ENCODE measurements at regions not wholly inside any gene's neighbourhood (a gene's known extent, or its start where the extent isn't known, plus 50 kb on each side); places are given as distances from the start of the nearest gene placed in this dataset.

- TF ChIP-seq ZNF462 (CRISPR knock-in tag; IDR thresholded peaks at IDR 0.05) (no peak), CTCF (conservative IDR thresholded peaks at IDR 0.05; ENCODE audit: low read depth in 2 of 2) (no peak), ZNF114 (CRISPR knock-in tag; IDR thresholded peaks at IDR 0.05) (no peak), JUNB (IDR thresholded peaks at IDR 0.05; ENCODE audit: unreplicated experiment) (no peak), EZH2phosphoT487 (IDR thresholded peaks at IDR 0.05; ENCODE audit: unreplicated experiment) (no peak), ZNF331 (CRISPR knock-in tag; IDR thresholded peaks at IDR 0.05; ENCODE audit: low read depth) (no peak)
Measured at GRCh38 chr10:111835574-111835973, 348.0 kb downstream of the GPAM start (continued).

GRCh38 chr10:111836064-111836463 is 347.5 kb downstream of the GPAM start:
- Histone ChIP-seq H3K4me1 (ENCODE audit: insufficient read depth) (peaks cover 36% of the 10 kb centered on the region), H3F3A (replicated peaks; ENCODE audit: low read depth) (no peaks in the 10 kb centered on the region), H3K27ac (ENCODE audit: low read depth) (no peak overlapping the region), H4K20me1 (replicated peaks; ENCODE audit: insufficient read depth) (no peaks in the 10 kb centered on the region), H3K27me3 (ENCODE audit: insufficient read depth) (no peaks in the 10 kb centered on the region), H2AFZ (no peak overlapping the region), H3K4me2 (0 out of 2 replicates have a peak overlapping the region, but pooled peaks have one; percentile 12), H3K9me2 (ENCODE audit: insufficient read depth) (peaks cover 9% of the 10 kb centered on the region), H3K79me2 (replicated peaks; ENCODE audit: insufficient read depth) (no peaks in the 10 kb centered on the region), H3K4me3 (no peak overlapping the region), H3K36me3 (ENCODE audit: insufficient read depth) (no peaks in the 10 kb centered on the region)
- no peaks in the 10 kb centered on the region for H3K9me3 Mint-ChIP-seq
- no peak for ATAC-seq
- peaks cover 30% of the 10 kb centered on the region for H3K4me1 Mint-ChIP-seq
- H3K36me3 Mint-ChIP-seq (ENCODE audit: low read depth): no peaks in the 10 kb centered on the region
- no peak overlapping the region for H3K27ac Mint-ChIP-seq
- H3K4me3 Mint-ChIP-seq: no peak overlapping the region
- H3K27me3 Mint-ChIP-seq (ENCODE audit: insufficient read depth, low read depth, poor library complexity): peaks cover 3% of the 10 kb centered on the region
- no peak for DNase-seq (ENCODE audit: low spot score)
- no peak for TF ChIP-seq EZH2phosphoT487 (IDR thresholded peaks at IDR 0.05; ENCODE audit: unreplicated experiment)
- no peak for TF ChIP-seq JUNB (IDR thresholded peaks at IDR 0.05; ENCODE audit: unreplicated experiment)
- no peak for TF ChIP-seq ZNF462 (CRISPR knock-in tag; IDR thresholded peaks at IDR 0.05)
- no peak for TF ChIP-seq CREB1 (CRISPR knock-in tag; IDR thresholded peaks at IDR 0.05; ENCODE audit: low read depth)
- TF ChIP-seq ZNF331 (CRISPR knock-in tag; IDR thresholded peaks at IDR 0.05; ENCODE audit: low read depth): no peak
- TF ChIP-seq NANOG (IDR thresholded peaks at IDR 0.05; ENCODE audit: borderline replicate concordance): no peak
